ENCODE measurements at regions not wholly inside any gene's neighbourhood (a gene's known extent, or its start where the extent isn't known, plus 50 kb on each side); places are given as distances from the start of the nearest gene placed in this dataset.

DNA sequence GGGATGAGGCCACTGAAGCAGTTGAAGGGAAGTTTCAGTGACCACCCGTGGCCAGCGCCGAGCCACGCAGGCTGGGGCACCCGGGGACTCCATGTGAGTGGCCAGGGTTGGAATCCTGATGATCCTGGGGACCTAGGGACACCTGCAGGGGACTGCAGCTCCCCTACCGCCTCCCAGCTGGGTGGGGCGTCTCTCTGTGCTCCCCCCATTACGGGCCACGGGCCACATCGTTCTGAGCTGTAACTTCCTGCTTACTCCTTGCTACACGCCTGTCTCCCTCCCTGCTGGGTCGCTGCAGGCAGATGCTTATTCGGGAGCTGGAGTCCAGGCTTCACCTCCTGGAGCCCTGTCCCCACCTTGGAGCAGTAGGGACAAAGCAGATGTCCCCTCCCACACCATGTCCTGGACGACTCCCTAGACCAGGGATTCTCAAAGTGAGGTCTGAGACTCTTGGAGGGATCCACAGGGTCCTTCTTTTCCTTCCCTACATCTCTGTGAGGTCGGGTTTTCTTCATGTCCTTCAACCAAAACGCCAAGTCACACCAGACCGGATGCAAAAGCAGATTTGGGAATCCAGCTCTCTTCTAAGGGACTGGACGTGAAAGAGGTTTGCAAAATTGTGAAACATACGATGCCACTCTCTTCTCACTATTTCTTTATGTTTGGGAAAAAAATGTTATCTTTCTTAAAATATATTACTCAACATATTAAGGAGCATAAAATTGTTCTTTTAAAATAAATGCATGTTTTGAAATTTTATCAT is 85.9 kb upstream of the NCOR2 start:
- Histone ChIP-seq H3K27ac (ENCODE audit: low read depth in 2 of 2, low read length in 2 of 2) (no peak overlapping the region), H3K36me3 (ENCODE audit: control insufficient read depth in 2 of 3, insufficient read depth in 3 of 3, low read length in 3 of 3) (no peaks in the 10 kb centered on the region), H3K4me1 (ENCODE audit: control insufficient read depth in 2 of 3, insufficient read depth in 2 of 3, low read depth in 1 of 3, low read length in 3 of 3) (peaks cover 0 to 14% (median 2%) of the 10 kb centered on the region in 3 donors), H3K27me3 (ENCODE audit: control insufficient read depth, insufficient read depth, low read length) (no peaks in the 10 kb centered on the region), H3K4me3 (ENCODE audit: low read length in 3 of 3) (no peak overlapping the region), H3K9me3 (ENCODE audit: control insufficient read depth in 2 of 3, insufficient read depth in 1 of 3, low read length in 3 of 3) (peaks cover 0 to 13% (median 0%) of the 10 kb centered on the region in 3 donors), H3K9ac (ENCODE audit: low read length in 3 of 3) (no peak overlapping the region)
- FAIRE-seq (no peak), DNase-seq (no peak)
- TF ChIP-seq, protein P1, sequence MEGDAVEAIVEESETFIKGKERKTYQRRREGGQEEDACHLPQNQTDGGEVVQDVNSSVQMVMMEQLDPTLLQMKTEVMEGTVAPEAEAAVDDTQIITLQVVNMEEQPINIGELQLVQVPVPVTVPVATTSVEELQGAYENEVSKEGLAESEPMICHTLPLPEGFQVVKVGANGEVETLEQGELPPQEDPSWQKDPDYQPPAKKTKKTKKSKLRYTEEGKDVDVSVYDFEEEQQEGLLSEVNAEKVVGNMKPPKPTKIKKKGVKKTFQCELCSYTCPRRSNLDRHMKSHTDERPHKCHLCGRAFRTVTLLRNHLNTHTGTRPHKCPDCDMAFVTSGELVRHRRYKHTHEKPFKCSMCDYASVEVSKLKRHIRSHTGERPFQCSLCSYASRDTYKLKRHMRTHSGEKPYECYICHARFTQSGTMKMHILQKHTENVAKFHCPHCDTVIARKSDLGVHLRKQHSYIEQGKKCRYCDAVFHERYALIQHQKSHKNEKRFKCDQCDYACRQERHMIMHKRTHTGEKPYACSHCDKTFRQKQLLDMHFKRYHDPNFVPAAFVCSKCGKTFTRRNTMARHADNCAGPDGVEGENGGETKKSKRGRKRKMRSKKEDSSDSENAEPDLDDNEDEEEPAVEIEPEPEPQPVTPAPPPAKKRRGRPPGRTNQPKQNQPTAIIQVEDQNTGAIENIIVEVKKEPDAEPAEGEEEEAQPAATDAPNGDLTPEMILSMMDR (IDR thresholded peaks at IDR 0.05; ENCODE audit: borderline replicate concordance, extremely low read depth, insufficient read depth) = no peak
- intact Hi-C loops (cut with DNase I) = no loop called here

DNA sequence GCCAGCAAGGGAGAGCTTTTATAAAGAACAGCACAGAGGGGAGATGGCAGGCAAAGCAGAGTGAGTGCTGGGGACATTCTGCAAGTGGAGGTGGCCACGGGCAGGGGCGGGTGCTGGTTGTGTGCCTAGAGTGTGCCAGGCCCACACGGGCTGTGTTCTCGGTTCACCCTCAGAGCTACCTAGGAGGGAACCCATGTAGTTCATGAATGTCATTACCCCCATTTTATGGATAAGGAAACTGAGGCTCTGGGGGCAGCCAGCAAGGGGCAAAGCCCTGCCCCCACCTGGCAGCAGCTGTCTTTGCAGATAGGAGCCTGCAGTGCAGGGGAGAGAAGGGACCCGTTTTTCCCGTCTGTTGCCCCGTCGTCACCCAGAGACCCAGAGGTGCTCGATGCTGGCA is 85.2 kb upstream of the NCOR2 start:
- TF ChIP-seq, protein P1 (IDR thresholded peaks at IDR 0.05; ENCODE audit: borderline replicate concordance, extremely low read depth, insufficient read depth) = no peak
- H3K4me3 ChIP-seq (ENCODE audit: low read length in 3 of 3) = no peak overlapping the region
- H3K27me3 ChIP-seq (ENCODE audit: control insufficient read depth, insufficient read depth, low read length) = no peaks in the 10 kb centered on the region
- peaks cover 0 to 13% (median 0%) of the 10 kb centered on the region in 3 donors for H3K9me3 ChIP-seq (ENCODE audit: control insufficient read depth in 2 of 3, insufficient read depth in 1 of 3, low read length in 3 of 3)
- H3K4me1 ChIP-seq (ENCODE audit: control insufficient read depth in 2 of 3, insufficient read depth in 2 of 3, low read depth in 1 of 3, low read length in 3 of 3) = peaks cover 0 to 14% (median 2%) of the 10 kb centered on the region in 3 donors
- H3K36me3 ChIP-seq (ENCODE audit: control insufficient read depth in 2 of 3, insufficient read depth in 3 of 3, low read length in 3 of 3) = no peaks in the 10 kb centered on the region
- H3K27ac ChIP-seq (ENCODE audit: low read depth in 2 of 2, low read length in 2 of 2) = no peak overlapping the region
- no peak for DNase-seq
- intact Hi-C loops (cut with DNase I) = no loop called here
- FAIRE-seq = no peak
- H3K9ac ChIP-seq (ENCODE audit: low read length in 3 of 3) = no peak overlapping the region

DNA sequence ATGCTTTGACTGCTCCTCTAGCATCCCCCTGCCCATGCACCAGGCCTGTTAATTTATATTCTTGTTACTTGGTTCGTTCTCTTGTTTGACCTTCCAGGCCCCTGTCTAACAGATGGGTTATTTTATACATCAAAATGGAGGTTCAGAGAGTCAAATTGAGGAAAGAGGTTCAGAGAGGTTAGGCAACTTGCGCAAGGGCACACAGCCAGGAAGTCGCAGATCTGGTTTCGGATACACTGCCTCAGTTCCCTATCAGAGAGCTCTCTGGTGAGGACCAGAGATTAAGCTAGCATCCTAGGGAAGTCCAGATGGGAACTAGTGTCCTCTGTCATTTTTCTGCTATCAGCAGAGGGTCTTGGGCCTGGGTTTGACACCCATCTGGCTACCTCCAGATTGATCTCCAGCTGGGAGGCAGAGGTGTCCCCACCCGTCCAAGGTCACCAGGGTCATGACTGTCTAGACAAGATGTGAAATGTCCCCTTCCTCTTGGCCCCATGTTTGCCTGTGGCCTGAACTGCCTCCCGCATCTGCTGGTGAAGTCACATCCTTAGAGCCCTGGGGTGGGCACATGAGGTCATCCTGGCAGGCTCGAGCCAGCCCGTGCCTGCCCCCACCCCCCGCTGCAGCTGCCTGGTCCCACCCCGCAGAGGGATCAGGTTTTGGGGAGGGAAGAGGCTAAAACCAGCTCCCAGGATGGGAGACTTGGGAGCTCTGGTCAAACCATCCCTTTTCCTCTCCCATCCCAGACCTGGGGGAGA is 84.3 kb upstream of the NCOR2 start:
- Histone ChIP-seq H3K4me3 (ENCODE audit: low read length in 3 of 3) (no peak overlapping the region), H3K4me1 (ENCODE audit: control insufficient read depth in 2 of 3, insufficient read depth in 2 of 3, low read depth in 1 of 3, low read length in 3 of 3) (peaks cover 0 to 14% (median 2%) of the 10 kb centered on the region in 3 donors), H3K9ac (ENCODE audit: low read length in 3 of 3) (no peak overlapping the region), H3K9me3 (ENCODE audit: control insufficient read depth in 2 of 3, insufficient read depth in 1 of 3, low read length in 3 of 3) (peaks cover 0 to 13% (median 0%) of the 10 kb centered on the region in 3 donors), H3K36me3 (ENCODE audit: control insufficient read depth in 2 of 3, insufficient read depth in 3 of 3, low read length in 3 of 3) (no peaks in the 10 kb centered on the region), H3K27me3 (ENCODE audit: control insufficient read depth, insufficient read depth, low read length) (no peaks in the 10 kb centered on the region), H3K27ac (ENCODE audit: low read depth in 2 of 2, low read length in 2 of 2) (no peak overlapping the region)
- TF ChIP-seq, protein P1 (IDR thresholded peaks at IDR 0.05; ENCODE audit: borderline replicate concordance, extremely low read depth, insufficient read depth) = no peak
- no peak for FAIRE-seq
- intact Hi-C loops (cut with DNase I) = no loop called here
- peak in 1 of 5 donors; percentile 66 for DNase-seq

Measured in kidney (tissue), 13 donors.